Activated gamma-delta T cell treated with Interleukin-2 at 50 U/mL for 16 hours (primary cell): ENCODE measurements at regions not wholly inside any gene's neighbourhood (a gene's known extent, or its start where the extent isn't known, plus 50 kb on each side); places are given as distances from the start of the nearest gene placed in this dataset.

Source experiments
- DNase-seq: peaks from one replicate; pipeline ENCODE4 v3.0.0-alpha.2; 2020

GRCh38 chr11:127567237-127567932 lies 566.8 kb upstream of the KIRREL3 start:
- no peak for DNase-seq

- no peak for DNase-seq
These were observed 564.2 kb upstream of the KIRREL3 start for GRCh38 chr11:127564810-127565209.

- no peak for DNase-seq
These were observed 559.4 kb upstream of the KIRREL3 start for GRCh38 chr11:127559978-127560377.

DNA sequence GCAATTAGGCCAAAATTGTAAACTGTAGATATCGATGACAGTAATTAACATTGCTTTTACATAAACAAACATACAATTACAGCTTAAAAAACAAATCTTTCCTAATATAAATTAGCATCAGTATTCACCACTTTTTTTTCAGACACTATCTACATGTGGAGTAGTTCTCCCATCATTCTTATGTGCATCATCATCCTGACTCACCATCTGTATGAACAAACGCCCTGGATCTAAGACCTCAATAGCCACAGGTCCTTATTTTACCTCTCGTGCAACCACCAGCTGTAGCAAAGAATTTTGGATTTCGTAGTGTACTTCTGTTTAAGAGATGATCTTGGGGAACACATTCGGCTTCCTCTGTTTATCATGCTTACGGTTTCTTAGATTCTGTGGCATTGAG lies 551.9 kb upstream of the KIRREL3 start:
- DNase-seq: no peak

DNA sequence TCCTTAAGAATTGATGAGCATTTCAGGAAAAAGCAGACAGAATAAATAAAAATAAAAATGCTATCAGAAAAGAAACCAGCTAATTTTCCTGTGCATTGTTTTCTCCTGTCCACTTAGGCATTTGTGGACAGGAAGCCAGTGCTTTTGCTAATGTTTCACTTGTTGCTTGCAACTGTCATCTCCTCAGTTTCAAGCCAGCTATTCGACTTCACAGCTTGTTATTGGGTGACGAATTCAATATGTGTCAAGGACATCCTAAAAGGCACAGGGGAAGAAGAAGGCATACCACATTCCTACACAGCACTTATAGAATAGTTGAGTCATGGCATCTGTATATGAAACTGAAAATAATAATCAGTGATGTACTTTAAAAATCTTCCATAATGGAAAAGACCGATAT lies 530.6 kb upstream of the KIRREL3 start:
- DNase-seq: no peak

- DNase-seq: no peak
These were observed 527.7 kb upstream of the KIRREL3 start for GRCh38 chr11:127528297-127528696.

- no peak for DNase-seq
These were observed 524.0 kb upstream of the KIRREL3 start for GRCh38 chr11:127524618-127525017.

DNA sequence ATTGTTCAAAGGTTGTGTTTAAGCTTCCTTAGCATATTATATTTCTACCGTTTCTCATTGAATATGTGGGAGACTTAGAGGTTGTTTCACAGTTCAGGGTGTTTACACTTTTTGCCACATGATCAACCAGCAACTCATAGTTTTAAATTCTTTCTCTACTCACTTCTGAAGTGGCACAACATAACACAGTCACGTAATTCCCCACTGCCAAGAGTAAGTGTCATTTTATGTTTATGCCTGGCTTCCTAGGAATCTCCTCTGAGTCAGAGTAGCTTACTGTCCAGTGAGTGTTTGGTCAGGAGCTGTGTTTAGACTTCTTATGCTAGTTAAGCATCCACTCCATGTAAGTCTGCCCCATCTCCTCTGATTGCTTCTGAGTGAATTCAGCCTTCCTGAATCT lies 520.8 kb upstream of the KIRREL3 start:
- DNase-seq: no peak

DNA sequence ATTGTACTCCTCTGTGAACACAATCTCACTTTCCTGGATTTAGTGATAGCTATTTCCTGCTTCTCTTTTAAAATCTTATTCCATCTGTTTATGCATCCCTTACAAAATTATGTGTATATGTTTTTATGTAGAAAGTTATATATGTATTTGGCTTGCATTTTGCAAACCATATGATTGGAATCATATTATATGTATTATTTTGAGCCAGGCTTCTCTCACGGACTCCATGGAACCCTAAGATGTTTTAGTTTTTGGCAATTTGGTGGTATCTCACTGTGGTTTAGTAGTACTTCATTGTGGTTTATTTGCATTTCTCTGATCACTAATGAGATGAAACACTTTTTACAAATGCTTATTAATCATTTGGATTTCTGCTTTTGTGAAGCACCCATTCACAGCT lies 507.3 kb upstream of the KIRREL3 start:
- DNase-seq: no peak

GRCh38 chr11:127506647-127507046 lies 506.1 kb upstream of the KIRREL3 start:
- DNase-seq: no peak

DNA sequence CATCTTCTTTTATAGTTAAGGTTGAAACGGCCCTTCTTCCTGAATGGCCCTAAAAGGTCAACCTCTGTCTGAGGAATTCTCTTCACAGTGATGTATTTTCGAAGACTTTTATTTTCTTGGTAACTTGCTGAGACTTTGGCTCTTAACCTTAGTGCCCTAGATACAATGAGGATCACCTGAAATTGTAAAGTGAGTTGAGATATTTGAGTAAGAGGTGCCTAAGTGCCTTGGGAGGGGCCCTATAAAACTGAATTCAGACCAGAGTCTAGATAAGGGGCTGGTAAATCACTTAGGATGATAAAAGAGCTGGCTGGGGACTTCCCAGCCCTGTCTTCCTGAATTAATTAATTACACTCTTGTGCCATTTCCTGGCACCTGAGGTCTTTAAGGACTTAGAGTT lies 505.6 kb upstream of the KIRREL3 start:
- DNase-seq: no peak

DNA sequence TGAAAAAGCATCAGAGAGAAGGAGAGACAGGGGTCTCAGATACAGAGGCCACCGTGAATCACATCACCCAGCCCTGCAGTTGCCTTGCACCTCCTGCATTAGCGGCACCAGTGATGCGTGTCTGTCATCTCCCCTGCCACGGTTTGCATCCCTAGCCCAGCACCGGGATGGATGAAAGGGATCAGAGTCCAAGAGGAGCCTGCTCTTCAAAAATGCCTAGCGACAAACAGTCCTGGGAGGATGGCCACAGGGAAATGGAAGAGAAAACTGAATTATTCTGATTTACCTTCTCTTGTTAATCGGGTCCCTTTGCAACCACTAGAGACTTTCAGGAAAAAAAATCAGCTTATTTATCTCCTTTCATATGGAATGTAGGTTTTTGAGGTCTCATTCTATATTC lies 495.6 kb upstream of the KIRREL3 start:
- no peak for DNase-seq

- no peak for DNase-seq
These were observed 492.9 kb upstream of the KIRREL3 start for GRCh38 chr11:127493330-127494022.

GRCh38 chr11:127492029-127492428 lies 491.5 kb upstream of the KIRREL3 start:
- DNase-seq: no peak

GRCh38 chr11:127491589-127491988 lies 491.0 kb upstream of the KIRREL3 start:
- DNase-seq: no peak

DNA sequence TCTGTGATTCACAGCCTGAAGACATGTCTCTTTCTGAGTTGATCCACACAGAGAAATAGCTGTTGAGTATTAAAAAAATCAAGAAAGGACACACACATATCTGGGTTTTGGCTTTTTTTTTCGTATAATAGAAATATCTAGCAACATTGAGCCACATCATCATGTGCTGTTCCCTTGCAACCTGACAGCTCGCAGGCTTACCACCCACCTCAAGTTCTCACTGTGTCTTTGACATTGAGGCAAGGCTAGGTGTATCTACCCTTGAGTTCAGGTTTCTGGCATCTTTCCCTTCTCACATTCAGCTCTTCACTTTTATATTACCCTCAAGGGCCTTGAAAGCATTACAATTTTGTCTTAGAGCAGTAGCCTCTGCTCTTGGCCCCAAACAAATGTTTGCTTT lies 490.3 kb upstream of the KIRREL3 start:
- no peak for DNase-seq

- no peak for DNase-seq
These were observed 485.0 kb upstream of the KIRREL3 start for GRCh38 chr11:127485541-127485940.

DNA sequence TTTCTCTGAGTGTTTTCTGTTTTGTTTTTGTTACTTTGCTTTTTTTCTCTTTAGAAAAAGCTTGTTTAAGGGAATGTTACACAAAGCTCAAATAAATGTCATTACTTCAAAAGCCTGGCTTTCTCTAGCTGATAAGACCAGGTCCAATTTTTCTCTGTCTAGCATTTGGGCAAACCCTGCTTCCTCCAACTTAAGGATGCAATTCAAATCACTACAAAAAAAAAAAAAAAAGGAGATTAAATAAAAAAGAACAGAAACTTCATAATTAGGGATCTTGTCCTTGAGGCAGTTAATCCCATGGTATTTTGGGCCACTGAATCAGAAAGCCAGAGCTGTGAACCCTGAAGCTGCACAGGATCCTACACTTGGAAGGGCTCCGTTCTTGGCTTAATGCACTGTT lies 480.8 kb upstream of the KIRREL3 start:
- DNase-seq: no peak

DNA sequence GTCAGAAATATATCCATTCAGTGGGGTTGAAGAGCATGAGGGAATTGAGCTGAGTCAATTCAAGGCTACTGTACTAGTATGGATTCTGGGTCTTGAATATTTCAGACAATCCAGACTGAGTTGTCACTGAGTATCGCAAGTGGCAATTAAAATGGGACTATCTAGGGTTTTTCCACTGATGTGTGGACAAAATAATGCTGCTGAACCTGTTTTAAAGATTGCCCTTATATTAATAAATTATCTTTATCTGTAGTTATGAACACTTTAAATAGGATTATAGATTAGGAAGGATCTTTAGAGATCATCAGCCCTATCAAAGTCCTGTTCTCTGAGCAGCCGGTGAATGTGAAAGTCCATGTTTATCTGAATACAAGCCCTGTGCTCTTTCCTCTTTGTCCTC lies 478.3 kb upstream of the KIRREL3 start:
- no peak for DNase-seq

DNA sequence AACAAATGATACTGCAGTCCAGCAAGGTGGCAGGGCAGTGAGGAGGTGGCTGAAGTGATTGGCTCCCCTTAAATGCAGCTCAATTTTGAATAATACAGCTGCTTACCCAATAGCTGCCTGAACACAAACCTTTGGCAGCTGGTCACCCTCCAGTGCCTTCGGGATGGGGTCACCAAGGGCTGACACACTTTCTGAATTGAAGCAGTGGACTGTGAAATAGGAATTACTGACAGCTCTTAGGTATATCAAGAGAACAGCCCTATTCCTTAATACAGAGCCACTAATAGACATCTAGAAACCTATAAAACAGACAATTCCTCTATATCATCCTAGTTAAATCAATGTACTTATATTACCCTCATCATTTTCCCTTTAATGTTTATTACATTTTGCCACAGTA lies 474.2 kb upstream of the KIRREL3 start:
- DNase-seq: no peak

GRCh38 chr11:127472505-127472904 lies 471.9 kb upstream of the KIRREL3 start:
- DNase-seq: no peak

- DNase-seq: no peak
These were observed 471.1 kb upstream of the KIRREL3 start for GRCh38 chr11:127471662-127472061.

DNA sequence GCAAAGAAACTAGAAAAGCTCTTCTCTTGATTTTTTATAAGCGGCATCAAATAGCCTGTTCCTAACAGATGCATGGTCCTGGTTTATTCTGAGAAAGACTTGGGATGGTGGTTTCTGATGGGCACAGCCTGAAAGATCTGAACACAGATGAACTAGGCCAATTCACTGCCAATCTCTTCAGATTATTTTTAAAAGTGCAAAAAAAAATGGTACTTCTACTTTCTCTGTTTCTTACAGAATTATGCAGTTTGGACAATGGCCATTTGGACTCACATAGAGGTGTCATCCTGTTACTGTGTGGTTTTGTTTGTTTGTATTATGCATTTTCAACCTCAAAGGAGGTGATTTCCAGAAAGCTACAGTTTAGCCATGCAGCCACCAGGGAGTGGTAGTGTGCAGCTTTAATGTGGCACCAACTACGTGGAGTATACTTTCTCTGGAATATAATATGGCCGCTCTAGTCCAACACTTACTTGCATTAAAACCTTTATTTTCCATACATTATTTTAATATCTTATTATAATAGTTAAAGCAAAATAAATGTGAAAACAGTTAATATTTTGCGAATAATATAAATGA lies 469.8 kb upstream of the KIRREL3 start:
- no peak for DNase-seq

DNA sequence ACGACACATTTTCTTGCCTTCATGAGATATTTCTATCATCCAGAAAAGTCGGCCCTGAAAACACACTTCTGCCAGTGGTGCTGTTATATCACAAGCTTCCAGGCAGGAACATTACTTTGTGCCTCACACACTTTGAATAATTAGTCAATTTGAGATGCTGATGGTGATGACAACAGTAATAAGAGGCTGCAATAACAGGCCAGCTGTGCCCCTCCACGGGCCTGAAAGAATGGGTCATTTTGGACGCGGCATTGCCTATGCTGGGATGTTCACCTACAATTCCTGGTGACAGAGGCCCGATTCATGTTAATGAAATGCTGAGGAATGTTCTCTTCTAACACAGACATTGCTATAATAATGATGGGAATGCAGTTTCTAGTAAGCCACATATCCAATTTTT lies 463.8 kb upstream of the KIRREL3 start:
- DNase-seq: no peak

GRCh38 chr11:127462065-127462344 lies 461.4 kb upstream of the KIRREL3 start:
- no peak for DNase-seq
